SH-SY5Y (cell line): ENCODE measurements at regions not wholly inside any gene's neighbourhood (a gene's known extent, or its start where the extent isn't known, plus 50 kb on each side); places are given as distances from the start of the nearest gene placed in this dataset.

ENCODE experiments used
- GATA2 ChIP-seq: IDR thresholded peaks from 2 replicates; pipeline ENCODE4 v1.6.1; 2011; ENCODE audit warnings: mild to moderate bottlenecking, low read depth, low read length
- GATA3 ChIP-seq: IDR thresholded peaks from 2 replicates; pipeline ENCODE4 v1.6.1; 2011; ENCODE audit warnings: low read depth, mild to moderate bottlenecking, low read length, moderate library complexity

- TF ChIP-seq GATA3, result no peak
- TF ChIP-seq GATA2, result no peak
Observed at GRCh38 chrX:122134291-122134690, 1049.8 kb upstream of the GRIA3 start.
